ENCODE measurements at regions not wholly inside any gene's neighbourhood (a gene's known extent, or its start where the extent isn't known, plus 50 kb on each side); places are given as distances from the start of the nearest gene placed in this dataset.
A peak's percentile ranks its signal among the peaks of the same experiment; 100 is the strongest.

DNA sequence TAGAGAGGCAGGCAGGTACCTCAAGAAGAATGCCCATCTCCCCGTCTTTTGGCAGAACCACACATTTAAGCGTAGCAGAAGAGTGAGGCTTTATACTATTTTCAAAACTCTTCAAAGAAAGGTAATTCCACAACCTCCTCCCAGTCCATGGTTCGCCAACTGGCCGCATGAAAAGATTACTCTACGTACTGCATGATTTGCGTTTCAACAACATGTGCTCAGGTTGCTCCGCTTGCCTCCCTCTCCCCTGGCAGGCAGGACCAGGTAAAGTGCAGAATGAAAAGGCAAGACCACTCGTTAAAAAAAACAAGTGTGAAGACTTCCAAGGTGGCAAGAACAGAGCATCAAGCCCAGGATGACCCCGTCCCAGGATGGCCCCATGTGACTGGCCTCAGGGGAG lies 143.7 kb downstream of the SP3 start:
- DNase-seq: no peak
- H3K27ac ChIP-seq: no peak overlapping the region
- H3K4me1 ChIP-seq: no peaks in the 10 kb centered on the region
- H3K27me3 ChIP-seq: no peaks in the 10 kb centered on the region
- no peaks in the 10 kb centered on the region for H3K9me3 ChIP-seq
- no peaks in the 10 kb centered on the region for H3K36me3 ChIP-seq
- TF ChIP-seq, protein P1, sequence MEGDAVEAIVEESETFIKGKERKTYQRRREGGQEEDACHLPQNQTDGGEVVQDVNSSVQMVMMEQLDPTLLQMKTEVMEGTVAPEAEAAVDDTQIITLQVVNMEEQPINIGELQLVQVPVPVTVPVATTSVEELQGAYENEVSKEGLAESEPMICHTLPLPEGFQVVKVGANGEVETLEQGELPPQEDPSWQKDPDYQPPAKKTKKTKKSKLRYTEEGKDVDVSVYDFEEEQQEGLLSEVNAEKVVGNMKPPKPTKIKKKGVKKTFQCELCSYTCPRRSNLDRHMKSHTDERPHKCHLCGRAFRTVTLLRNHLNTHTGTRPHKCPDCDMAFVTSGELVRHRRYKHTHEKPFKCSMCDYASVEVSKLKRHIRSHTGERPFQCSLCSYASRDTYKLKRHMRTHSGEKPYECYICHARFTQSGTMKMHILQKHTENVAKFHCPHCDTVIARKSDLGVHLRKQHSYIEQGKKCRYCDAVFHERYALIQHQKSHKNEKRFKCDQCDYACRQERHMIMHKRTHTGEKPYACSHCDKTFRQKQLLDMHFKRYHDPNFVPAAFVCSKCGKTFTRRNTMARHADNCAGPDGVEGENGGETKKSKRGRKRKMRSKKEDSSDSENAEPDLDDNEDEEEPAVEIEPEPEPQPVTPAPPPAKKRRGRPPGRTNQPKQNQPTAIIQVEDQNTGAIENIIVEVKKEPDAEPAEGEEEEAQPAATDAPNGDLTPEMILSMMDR (IDR thresholded peaks at IDR 0.05): no peak
- no peak for TF ChIP-seq POLR2A (IDR thresholded peaks at IDR 0.05)
- H3K4me3 ChIP-seq: no peak overlapping the region
- intact Hi-C loops (cut with DNase I; ENCODE audit: low total_unique reads): no loop called here

DNA sequence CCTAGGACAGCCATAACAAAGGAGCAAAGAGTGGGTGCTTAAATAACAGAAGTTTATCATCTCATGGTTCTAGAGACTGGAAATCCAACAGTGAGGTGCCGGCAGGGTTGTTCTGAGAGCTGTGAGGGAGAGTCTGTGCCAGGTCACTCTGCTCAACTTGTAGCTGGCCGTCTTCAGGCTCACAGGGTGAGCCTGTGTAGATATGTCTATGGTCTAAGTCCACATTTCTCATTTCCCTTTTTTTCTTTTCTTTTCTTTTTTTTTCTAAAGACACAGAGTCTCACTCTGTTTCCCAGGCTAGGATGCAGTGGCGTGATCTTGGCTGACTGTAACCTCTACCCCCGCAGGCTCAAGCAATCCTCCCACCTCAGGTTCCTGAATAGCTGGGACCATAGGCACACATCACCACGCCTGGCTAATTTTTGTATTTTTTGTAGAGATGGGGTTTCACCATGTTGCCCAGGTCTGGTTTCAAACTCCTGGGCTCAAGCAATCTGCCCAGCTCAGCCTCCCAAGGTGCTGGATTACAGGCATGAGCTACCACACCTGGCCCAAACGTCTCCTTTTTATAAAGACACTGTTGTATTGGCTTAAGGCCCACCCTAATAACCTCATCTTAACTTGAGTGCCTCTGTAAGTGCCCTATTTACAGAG lies 142.2 kb downstream of the SP3 start:
- no peak for DNase-seq
- intact Hi-C loops (cut with DNase I; ENCODE audit: low total_unique reads): no loop called here

DNA sequence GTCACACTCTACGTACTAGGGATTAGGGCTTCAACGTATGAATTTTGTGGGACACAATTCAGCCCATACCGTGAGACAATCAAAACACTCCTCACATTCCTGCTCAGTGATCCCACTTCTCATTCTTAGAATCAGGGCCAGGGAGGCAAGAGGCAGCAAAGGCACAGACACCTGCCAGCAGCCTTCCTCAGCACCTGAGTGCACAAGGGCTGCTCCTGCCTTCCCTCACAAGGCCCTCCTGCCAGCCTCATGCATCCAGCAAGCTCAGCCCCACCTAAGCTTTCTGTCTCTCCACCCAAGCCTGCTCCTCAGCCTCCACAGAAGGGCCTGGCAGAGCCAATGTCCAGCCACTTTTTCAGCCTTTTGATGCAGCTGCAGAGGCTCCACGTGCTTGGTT lies 141.6 kb downstream of the SP3 start:
- Histone ChIP-seq H3K27me3 (no peaks in the 10 kb centered on the region), H3K27ac (no peak overlapping the region), H3K36me3 (no peaks in the 10 kb centered on the region), H3K4me3 (no peak overlapping the region), H3K4me1 (no peaks in the 10 kb centered on the region), H3K9me3 (no peaks in the 10 kb centered on the region)
- TF ChIP-seq, protein P1 (IDR thresholded peaks at IDR 0.05): no peak
- intact Hi-C loops (cut with DNase I; ENCODE audit: low total_unique reads): no loop called here
- DNase-seq: no peak

More for the DNA sequence above, 142.2 kb downstream of the SP3 start:
- no peaks in the 10 kb centered on the region for H3K4me1 ChIP-seq
- no peak for TF ChIP-seq POLR2A (IDR thresholded peaks at IDR 0.05)
- TF ChIP-seq, protein P1 (IDR thresholded peaks at IDR 0.05): no peak
- H3K4me3 ChIP-seq: no peak overlapping the region
- no peaks in the 10 kb centered on the region for H3K9me3 ChIP-seq
- no peaks in the 10 kb centered on the region for H3K36me3 ChIP-seq
- H3K27ac ChIP-seq: no peak overlapping the region
- no peaks in the 10 kb centered on the region for H3K27me3 ChIP-seq

DNA sequence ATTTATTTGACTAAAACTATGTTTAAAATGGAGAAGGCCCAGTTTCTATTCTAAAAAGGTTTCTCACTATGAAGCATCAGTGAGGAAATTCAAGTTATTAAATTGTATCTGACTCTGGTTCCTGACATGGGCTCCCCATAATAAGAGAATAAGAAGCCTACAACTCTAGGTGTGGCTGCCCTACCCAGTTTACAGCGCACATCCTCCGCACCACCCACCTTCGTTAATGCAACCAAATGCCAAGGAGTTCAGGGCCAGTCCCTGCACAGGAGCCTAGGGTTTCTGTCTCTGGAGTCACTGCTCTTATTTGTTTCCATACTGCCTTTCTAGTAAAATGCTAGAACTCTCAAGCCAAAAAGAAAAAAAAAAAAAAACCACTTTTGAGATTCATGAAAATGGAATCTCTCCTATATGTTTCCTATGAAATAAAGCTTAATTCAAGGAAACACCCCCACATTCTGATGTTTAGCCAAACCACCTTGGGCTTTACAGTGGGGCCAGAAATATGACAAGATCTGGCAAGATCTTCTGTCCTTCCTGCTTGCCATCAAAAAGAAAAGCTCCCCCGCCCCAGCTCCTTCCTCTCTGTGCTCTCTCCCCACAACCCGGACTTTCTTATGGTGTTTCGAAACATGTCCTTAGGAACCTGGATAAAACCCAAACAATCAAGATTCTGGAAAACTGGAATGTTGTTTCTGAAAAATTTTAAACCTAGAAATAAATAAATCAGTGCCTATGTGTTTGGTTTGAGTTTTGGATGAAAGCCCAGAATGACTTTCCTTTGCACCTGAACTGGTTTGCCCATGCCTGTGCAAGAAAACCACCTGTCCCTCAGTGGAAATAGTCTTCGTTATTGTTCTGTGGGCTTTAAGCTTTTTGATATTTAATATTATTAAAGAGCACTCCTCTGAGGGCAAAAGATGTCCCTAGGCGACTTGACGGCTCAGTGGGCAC lies 136.7 kb downstream of the SP3 start:
- intact Hi-C loops (cut with DNase I; ENCODE audit: low total_unique reads): no loop called here
- H3K27me3 ChIP-seq: no peaks in the 10 kb centered on the region
- no peak for TF ChIP-seq POLR2A (IDR thresholded peaks at IDR 0.05)
- TF ChIP-seq, protein P1 (IDR thresholded peaks at IDR 0.05): no peak
- H3K4me1 ChIP-seq: peaks cover 0 to 11% of the 10 kb centered on the region in 2 donors
- H3K36me3 ChIP-seq: no peaks in the 10 kb centered on the region
- no peak overlapping the region for H3K27ac ChIP-seq
- no peak for DNase-seq
- no peaks in the 10 kb centered on the region for H3K9me3 ChIP-seq
- no peak overlapping the region for H3K4me3 ChIP-seq

DNA sequence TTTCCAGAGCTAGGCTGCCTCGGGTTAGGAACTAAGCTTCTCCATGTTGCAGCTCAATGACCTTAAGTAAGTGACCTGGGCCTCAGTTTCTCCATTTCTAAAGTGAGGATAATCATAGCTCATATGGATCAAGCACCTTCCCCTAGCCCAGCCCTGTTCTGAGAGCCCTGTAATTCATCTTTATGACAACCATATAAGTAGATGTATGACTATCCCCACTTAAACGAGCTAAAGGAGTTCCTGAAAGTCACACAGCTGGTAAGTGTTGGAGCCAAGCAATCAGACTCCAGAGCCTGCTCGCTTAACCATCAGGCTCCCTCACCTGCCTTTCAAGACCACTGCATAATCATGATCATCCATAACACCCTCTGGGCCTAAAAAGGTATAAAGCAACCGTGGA lies 135.4 kb downstream of the SP3 start:
- no peak overlapping the region for H3K4me3 ChIP-seq
- intact Hi-C loops (cut with DNase I; ENCODE audit: low total_unique reads): no loop called here
- TF ChIP-seq, protein P1 (IDR thresholded peaks at IDR 0.05): no peak
- TF ChIP-seq POLR2A (IDR thresholded peaks at IDR 0.05): no peak
- peak overlapping the region in 1 of 2 donors; percentile 82 for H3K27ac ChIP-seq
- peaks cover 0 to 11% of the 10 kb centered on the region in 2 donors for H3K4me1 ChIP-seq
- no peak for DNase-seq
- no peaks in the 10 kb centered on the region for H3K27me3 ChIP-seq
- no peaks in the 10 kb centered on the region for H3K36me3 ChIP-seq
- H3K9me3 ChIP-seq: no peaks in the 10 kb centered on the region
